Lung (tissue), 11 donors: ENCODE measurements at regions not wholly inside any gene's neighbourhood (a gene's known extent, or its start where the extent isn't known, plus 50 kb on each side); places are given as distances from the start of the nearest gene placed in this dataset.

Experiments
- ATAC-seq: fragments of 200-7000 bp; cut with Tn5 transposase; one replicate; pipeline ENCODE4 v1.9.1; 2020; ENCODE audit warnings: moderate number of reproducible peaks; ENCODE audit not compliant: insufficient read depth, low FRiP score
- DNase-seq, 3 donors: peaks; one replicate each; pipeline ENCODE4 v3.0.0-alpha.2; 2013 to 2017
- H3K27ac ChIP-seq, 2 donors: one replicate each; pipeline ENCODE4 v1.5.1; 2013; ENCODE audit warnings: mild to moderate bottlenecking in 2 of 2, moderate library complexity in 2 of 2, control low read depth in 1 of 2, inconsistent platforms in 1 of 2, low read depth in 1 of 2, low read length in 1 of 2
- H3K27me3 ChIP-seq, 3 donors: one replicate each; pipeline ENCODE4 v1.5.1; 2013; ENCODE audit warnings: low read length in 2 of 3; ENCODE audit not compliant: control insufficient read depth in 3 of 3, insufficient read depth in 3 of 3
- H3K36me3 ChIP-seq, 4 donors: one replicate each; pipeline ENCODE4 v1.5.1; 2013; ENCODE audit warnings: low read length in 4 of 4, mild to moderate bottlenecking in 1 of 4, moderate library complexity in 1 of 4; ENCODE audit not compliant: control insufficient read depth in 4 of 4, insufficient read depth in 4 of 4
- H3K4me1 ChIP-seq, 5 donors: one replicate each; pipeline ENCODE4 v1.5.1; 2013; ENCODE audit warnings: low read length in 5 of 5, mild to moderate bottlenecking in 2 of 5, moderate library complexity in 1 of 5; ENCODE audit not compliant: control insufficient read depth in 5 of 5, insufficient read depth in 5 of 5
- H3K4me3 ChIP-seq: one replicate; pipeline ENCODE4 v1.5.1; 2013; ENCODE audit warnings: mild to moderate bottlenecking, control low read depth, moderate library complexity
- H3K9ac ChIP-seq, 2 donors: one replicate each; pipeline ENCODE4 v1.5.1; 2013; ENCODE audit warnings: low read length in 2 of 2, control low read depth in 1 of 2; ENCODE audit not compliant: insufficient read depth in 1 of 2
- H3K9me3 ChIP-seq, 4 donors: one replicate each; pipeline ENCODE4 v1.5.1; 2013; ENCODE audit warnings: low read length in 3 of 4, mild to moderate bottlenecking in 1 of 4, moderate library complexity in 1 of 4; ENCODE audit not compliant: control insufficient read depth in 4 of 4, insufficient read depth in 3 of 4
- CTCF ChIP-seq: IDR thresholded peaks from 2 replicates; pipeline ENCODE4 v1.5.1; 2012; ENCODE audit warnings: mild to moderate bottlenecking; ENCODE audit errors: control extremely low read depth, extremely low read depth
- WGBS, 2 donors: extraction: QIAGEN DNeasy Blood & Tissue Kit; methylation state at CpG; one replicate each; pipeline ENCODE4 v1.1.7; 2013; 5-methylcytosine and 5-hydroxymethylcytosine counted together
- donor health status: control.
- donor health status: control.
- donor health status: Bipolar disorder and iron deficiency.
- donor health status: healthy.
- donor health status: DM: yes; HTN: yes; CAD: no.

DNA sequence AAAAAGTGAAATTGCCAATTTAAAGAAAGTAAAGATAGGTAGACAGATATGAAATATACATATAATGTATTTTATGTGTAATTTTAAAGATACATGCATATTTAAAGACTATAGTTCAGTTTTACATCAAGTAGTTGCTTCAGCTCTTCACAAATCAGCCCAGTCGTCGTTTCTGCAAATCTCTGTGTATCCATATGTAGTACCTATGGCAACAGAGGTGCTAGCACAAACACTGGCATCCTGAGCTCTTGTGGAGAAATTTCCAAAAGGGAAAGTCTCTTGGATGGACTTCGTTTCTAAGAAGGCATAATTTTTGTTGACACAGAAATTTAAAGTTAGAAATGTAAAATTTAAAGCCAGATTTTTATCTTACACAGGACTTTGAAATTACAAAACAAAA is 1284.7 kb downstream of the ROBO1 start:
- peaks cover 0 to 7% (median under 1%) of the 10 kb centered on the region in 4 donors for H3K9me3 ChIP-seq
- no peak overlapping the region for H3K4me3 ChIP-seq
- DNase-seq (peak in 2 of 3 donors; percentile 37 to 49), ATAC-seq (no peak)
- WGBS, 2 donors, result 40 to 56% methylated on average over 3 of the region's 3 CpGs
- H3K36me3 ChIP-seq, result no peaks in the 10 kb centered on the region
- H3K27me3 ChIP-seq, result no peaks in the 10 kb centered on the region
- no peak for TF ChIP-seq CTCF
- no peak overlapping the region for H3K9ac ChIP-seq
- no peaks in the 10 kb centered on the region for H3K4me1 ChIP-seq
- H3K27ac ChIP-seq, result no peak overlapping the region

DNA sequence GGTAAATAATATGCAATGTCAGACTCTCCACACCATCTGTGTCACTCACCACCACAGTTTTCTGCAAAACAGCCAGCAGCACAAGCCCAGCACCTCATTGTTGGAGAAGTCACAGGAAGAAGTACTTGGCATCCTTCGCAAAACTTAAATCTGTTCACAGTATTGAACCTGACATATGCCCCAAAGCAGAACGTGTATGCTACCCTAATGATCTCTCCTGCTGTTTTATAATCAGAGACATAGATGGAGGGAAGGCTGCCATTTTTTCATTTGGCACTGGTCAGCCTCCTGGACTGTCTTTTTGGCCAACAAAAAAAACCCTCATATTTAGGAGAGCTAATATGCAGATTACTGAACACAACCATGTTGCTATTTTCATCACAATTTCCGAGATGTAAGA is 1272.9 kb downstream of the ROBO1 start:
- Histone ChIP-seq H3K9ac (no peak overlapping the region), H3K9me3 (no peaks in the 10 kb centered on the region), H3K4me3 (no peak overlapping the region), H3K27ac (no peak overlapping the region), H3K4me1 (peaks cover 0 to 41% (median 16%) of the 10 kb centered on the region in 5 donors), H3K36me3 (no peaks in the 10 kb centered on the region), H3K27me3 (no peaks in the 10 kb centered on the region)
- ATAC-seq (no peak), DNase-seq (peak; percentile 75 to 95 (median 92))
- WGBS, 2 donors, result 77 to 78% methylated on average over 3 of the region's 3 CpGs
- TF ChIP-seq CTCF, result no peak

DNA sequence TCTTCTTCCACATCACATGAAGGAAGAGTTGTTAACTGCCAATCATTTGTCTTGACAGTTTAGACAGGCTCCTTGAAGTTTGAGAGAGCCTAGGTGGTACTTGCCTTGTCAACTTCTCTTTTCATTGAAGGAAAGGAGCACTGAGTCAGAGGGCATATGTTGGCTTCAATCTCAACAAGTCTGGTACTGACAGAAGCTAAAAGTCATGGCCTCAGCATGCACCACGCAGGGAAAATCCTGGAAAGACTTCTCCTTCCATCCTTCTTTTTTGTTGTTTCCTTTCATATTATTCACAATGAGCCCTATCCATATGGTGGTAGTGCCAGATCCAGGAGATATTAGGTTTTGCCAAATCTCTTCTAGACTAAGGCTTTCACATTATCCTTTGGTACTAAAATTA is 1272.5 kb downstream of the ROBO1 start:
- ATAC-seq (no peak), DNase-seq (no peak)
- H3K9ac ChIP-seq, result no peak overlapping the region
- no peaks in the 10 kb centered on the region for H3K9me3 ChIP-seq
- no peak overlapping the region for H3K27ac ChIP-seq
- TF ChIP-seq CTCF, result no peak
- WGBS, 2 donors, result 39 to 42% methylated on average over 1 of the region's 1 CpG
- H3K4me1 ChIP-seq, result peaks cover 0 to 41% (median 16%) of the 10 kb centered on the region in 5 donors
- no peak overlapping the region for H3K4me3 ChIP-seq
- H3K27me3 ChIP-seq, result no peaks in the 10 kb centered on the region
- no peaks in the 10 kb centered on the region for H3K36me3 ChIP-seq

- no peaks in the 10 kb centered on the region for H3K27me3 ChIP-seq
Observed at GRCh38 chr3:78496501-78496900, 1271.3 kb downstream of the ROBO1 start.

More at GRCh38 chr3:78496501-78496900, 1271.3 kb downstream of the ROBO1 start:
- no peaks in the 10 kb centered on the region for H3K36me3 ChIP-seq
- H3K27ac ChIP-seq, result no peak overlapping the region
- H3K9ac ChIP-seq, result no peak overlapping the region
- TF ChIP-seq CTCF, result no peak
- DNase-seq (peak in 2 of 3 donors; percentile 65 to 71), ATAC-seq (no peak)
- peaks cover 0 to 41% (median 16%) of the 10 kb centered on the region in 5 donors for H3K4me1 ChIP-seq
- H3K4me3 ChIP-seq, result no peak overlapping the region
- 76 to 80% methylated on average over 5 of the region's 5 CpGs for WGBS, 2 donors
- H3K9me3 ChIP-seq, result no peaks in the 10 kb centered on the region
